Smooth muscle cell (in vitro differentiated cells): ENCODE measurements at regions not wholly inside any gene's neighbourhood (a gene's known extent, or its start where the extent isn't known, plus 50 kb on each side); places are given as distances from the start of the nearest gene placed in this dataset.

Source experiments
- DNase-seq: peaks from one replicate; lab custom pipeline; 2025; ENCODE audit not compliant: unreplicated experiment; lab: John Stamatoyannopoulos, UW
- H2AFZ ChIP-seq: fragments of 200-600 bp; sonication (generic); 2 replicates; pipeline ENCODE4 v1.6.0; 2016; ENCODE audit warnings: antibody characterized with exemption, low read depth, mild to moderate bottlenecking
- H3F3A ChIP-seq: fragments of 200-600 bp; sonication (generic); 2 replicates; pipeline ENCODE4 v1.6.0; 2017; ENCODE audit warnings: antibody characterized with exemption, low read depth
- H3K27ac ChIP-seq: fragments of 200-600 bp; sonication (generic); 2 replicates; pipeline ENCODE4 v1.5.1; 2016; ENCODE audit warnings: low read depth, mild to moderate bottlenecking
- H3K27me3 ChIP-seq: fragments of 200-600 bp; sonication (generic); 2 replicates; pipeline ENCODE4 v1.6.1; 2016; ENCODE audit warnings: low read depth, mild to moderate bottlenecking
- H3K36me3 ChIP-seq: fragments of 200-600 bp; sonication (generic); 2 replicates; pipeline ENCODE4 v1.5.1; 2016; ENCODE audit warnings: low read depth
- H3K4me1 ChIP-seq: fragments of 200-600 bp; sonication (generic); 2 replicates; pipeline ENCODE4 v1.5.1; 2016; ENCODE audit warnings: low read depth
- H3K4me2 ChIP-seq: fragments of 200-600 bp; sonication (generic); 2 replicates; pipeline ENCODE4 v1.6.0; 2016; ENCODE audit warnings: mild to moderate bottlenecking
- H3K4me3 ChIP-seq: fragments of 200-600 bp; sonication (generic); 2 replicates; pipeline ENCODE4 v1.5.1; 2016; ENCODE audit warnings: mild to moderate bottlenecking
- H3K79me2 ChIP-seq: fragments of 200-600 bp; sonication (generic); 2 replicates; pipeline ENCODE4 v1.6.0; 2016; ENCODE audit warnings: low read depth, mild to moderate bottlenecking
- H3K9ac ChIP-seq: fragments of 200-600 bp; sonication (generic); 2 replicates; pipeline ENCODE4 v1.6.0; 2016; ENCODE audit warnings: low read depth
- H3K9me3 ChIP-seq: fragments of 200-600 bp; sonication (generic); replicated peaks from 2 replicates; pipeline ENCODE4 v1.5.1; 2016; ENCODE audit warnings: low read depth
- H4K20me1 ChIP-seq: fragments of 200-600 bp; sonication (generic); 2 replicates; pipeline ENCODE4 v1.6.0; 2016; ENCODE audit warnings: low read depth
- CTCF ChIP-seq: fragments of 200-600 bp; sonication (generic); IDR thresholded peaks from 2 replicates; pipeline ENCODE4 v1.5.1; 2017; ENCODE audit warnings: borderline replicate concordance, mild to moderate bottlenecking, antibody characterized with exemption; ENCODE audit not compliant: insufficient read depth, poor library complexity, severe bottlenecking
- WGBS: methylation state at CpG from one replicate; pipeline ENCODE4 v1.1.7; 2016; ENCODE audit warnings: low lambda C conversion rate; 5-methylcytosine and 5-hydroxymethylcytosine counted together

GRCh38 chr4:13988353-13989305 lies 361.1 kb upstream of the BOD1L1 start:
- Histone ChIP-seq H3K9me3 (no peaks in the 10 kb centered on the region), H3K79me2 (no peaks in the 10 kb centered on the region), H3K9ac (no peak overlapping the region), H3K27ac (no peak overlapping the region), H3K4me3 (no peak overlapping the region), H3K4me1 (no peaks in the 10 kb centered on the region), H3K36me3 (no peaks in the 10 kb centered on the region), H3K27me3 (no peaks in the 10 kb centered on the region), H2AFZ (no peak overlapping the region), H4K20me1 (no peaks in the 10 kb centered on the region), H3K4me2 (peak overlapping the region; percentile 9), H3F3A (no peaks in the 10 kb centered on the region)
- WGBS, result 69% methylated on average over 11 of the region's 11 CpGs
- DNase-seq, result no peak
- no peak for TF ChIP-seq CTCF

GRCh38 chr4:13989501-13989900 lies 362.0 kb upstream of the BOD1L1 start:
- Histone ChIP-seq H3K4me1 (no peaks in the 10 kb centered on the region), H3K36me3 (no peaks in the 10 kb centered on the region), H3K9ac (no peak overlapping the region), H3K79me2 (no peaks in the 10 kb centered on the region), H2AFZ (no peak overlapping the region), H3K27me3 (no peaks in the 10 kb centered on the region), H3K9me3 (no peaks in the 10 kb centered on the region), H3K4me3 (no peak overlapping the region), H3F3A (no peaks in the 10 kb centered on the region), H4K20me1 (no peaks in the 10 kb centered on the region), H3K27ac (no peak overlapping the region), H3K4me2 (peak overlapping the region; percentile 9)
- 93% methylated on average over 6 of the region's 6 CpGs for WGBS
- TF ChIP-seq CTCF, result no peak
- no peak for DNase-seq

- H3K4me1 ChIP-seq, result no peaks in the 10 kb centered on the region
- H4K20me1 ChIP-seq, result no peaks in the 10 kb centered on the region
- H3K27ac ChIP-seq, result no peak overlapping the region
- H2AFZ ChIP-seq, result no peak overlapping the region
- DNase-seq, result no peak
- WGBS, result 17% methylated on average over 4 of the region's 4 CpGs
- no peaks in the 10 kb centered on the region for H3K9me3 ChIP-seq
- H3K9ac ChIP-seq, result no peak overlapping the region
- H3K4me3 ChIP-seq, result no peak overlapping the region
- no peak for TF ChIP-seq CTCF
- H3K27me3 ChIP-seq, result no peaks in the 10 kb centered on the region
- no peaks in the 10 kb centered on the region for H3F3A ChIP-seq
- no peaks in the 10 kb centered on the region for H3K36me3 ChIP-seq
- H3K79me2 ChIP-seq, result no peaks in the 10 kb centered on the region
- no peak overlapping the region for H3K4me2 ChIP-seq
Observed at GRCh38 chr4:13990596-13991589, 363.4 kb upstream of the BOD1L1 start.
